ENCODE measurements at regions not wholly inside any gene's neighbourhood (a gene's known extent, or its start where the extent isn't known, plus 50 kb on each side); places are given as distances from the start of the nearest gene placed in this dataset.

GRCh38 chr2:71759060-71759459 lies 305.7 kb downstream of the DYSF start:
- TF ChIP-seq TAF1 (IDR thresholded peaks at IDR 0.05; ENCODE audit: borderline replicate concordance, insufficient read depth, low read length) (no peak), SIN3A (IDR thresholded peaks at IDR 0.05; ENCODE audit: borderline replicate concordance, insufficient read depth, low read length) (no peak), FOXP2 (optimal IDR thresholded peaks at IDR 0.05; ENCODE audit: borderline replicate concordance, extremely low read depth, extremely low read length, insufficient read depth) (no peak), POLR2AphosphoS5 (IDR thresholded peaks at IDR 0.05; ENCODE audit: low read depth, low read length) (no peak), REST (IDR thresholded peaks at IDR 0.05; ENCODE audit: insufficient read depth in 1 of 2, low read depth in 2 of 2, low read length in 2 of 2) (no peak)

- TF ChIP-seq FOXP2 (optimal IDR thresholded peaks at IDR 0.05; ENCODE audit: borderline replicate concordance, extremely low read depth, extremely low read length, insufficient read depth), result no peak
- no peak for TF ChIP-seq POLR2AphosphoS5 (IDR thresholded peaks at IDR 0.05; ENCODE audit: low read depth, low read length)
- TF ChIP-seq TAF1 (IDR thresholded peaks at IDR 0.05; ENCODE audit: borderline replicate concordance, insufficient read depth, low read length), result no peak
- no peak for TF ChIP-seq REST (IDR thresholded peaks at IDR 0.05; ENCODE audit: insufficient read depth in 1 of 2, low read depth in 2 of 2, low read length in 2 of 2)
- TF ChIP-seq SIN3A (IDR thresholded peaks at IDR 0.05; ENCODE audit: borderline replicate concordance, insufficient read depth, low read length), result no peak
Measured at GRCh38 chr2:71757351-71757750, 304.0 kb downstream of the DYSF start.

GRCh38 chr2:71756280-71756906 lies 303.0 kb downstream of the DYSF start:
- TF ChIP-seq FOXP2 (optimal IDR thresholded peaks at IDR 0.05; ENCODE audit: borderline replicate concordance, extremely low read depth, extremely low read length, insufficient read depth), result no peak

- no peak for TF ChIP-seq TAF1 (IDR thresholded peaks at IDR 0.05; ENCODE audit: borderline replicate concordance, insufficient read depth, low read length)
- TF ChIP-seq POLR2AphosphoS5 (IDR thresholded peaks at IDR 0.05; ENCODE audit: low read depth, low read length), result no peak
- no peak for TF ChIP-seq SIN3A (IDR thresholded peaks at IDR 0.05; ENCODE audit: borderline replicate concordance, insufficient read depth, low read length)
- no peak for TF ChIP-seq FOXP2 (optimal IDR thresholded peaks at IDR 0.05; ENCODE audit: borderline replicate concordance, extremely low read depth, extremely low read length, insufficient read depth)
- TF ChIP-seq REST (IDR thresholded peaks at IDR 0.05; ENCODE audit: insufficient read depth in 1 of 2, low read depth in 2 of 2, low read length in 2 of 2), result no peak
Measured at GRCh38 chr2:71751590-71751989, 298.2 kb downstream of the DYSF start.

- no peak for TF ChIP-seq SIN3A (IDR thresholded peaks at IDR 0.05; ENCODE audit: borderline replicate concordance, insufficient read depth, low read length)
- TF ChIP-seq FOXP2 (optimal IDR thresholded peaks at IDR 0.05; ENCODE audit: borderline replicate concordance, extremely low read depth, extremely low read length, insufficient read depth), result no peak
- TF ChIP-seq TAF1 (IDR thresholded peaks at IDR 0.05; ENCODE audit: borderline replicate concordance, insufficient read depth, low read length), result no peak
- no peak for TF ChIP-seq POLR2AphosphoS5 (IDR thresholded peaks at IDR 0.05; ENCODE audit: low read depth, low read length)
- no peak for TF ChIP-seq REST (IDR thresholded peaks at IDR 0.05; ENCODE audit: insufficient read depth in 1 of 2, low read depth in 2 of 2, low read length in 2 of 2)
Measured at GRCh38 chr2:71749671-71750101, 296.3 kb downstream of the DYSF start.
